H9 (cell line): ENCODE measurements at regions not wholly inside any gene's neighbourhood (a gene's known extent, or its start where the extent isn't known, plus 50 kb on each side); places are given as distances from the start of the nearest gene placed in this dataset.

Source experiments
- DNase-seq: peaks from one replicate; pipeline ENCODE4 v3.0.0-alpha.2; 2017
- H2AFZ ChIP-seq: one replicate; pipeline ENCODE4 v1.6.1; 2013; ENCODE audit warnings: mild to moderate bottlenecking, low read length, control low read depth, moderate library complexity
- H2AK5ac ChIP-seq: 2 replicates; pipeline ENCODE4 v1.6.1; 2013; ENCODE audit warnings: low read length, control low read depth, mixed read lengths; ENCODE audit not compliant: insufficient read length
- H2BK120ac ChIP-seq: one replicate; pipeline ENCODE4 v1.6.1; 2013; ENCODE audit warnings: low read depth, mild to moderate bottlenecking, low read length, control low read depth, inconsistent platforms; ENCODE audit not compliant: poor library complexity, severe bottlenecking
- H2BK12ac ChIP-seq: 2 replicates; pipeline ENCODE4 v1.6.1; 2013; ENCODE audit warnings: low read length, control low read depth, mixed read lengths, low read depth; ENCODE audit not compliant: insufficient read length
- H2BK15ac ChIP-seq: 2 replicates; pipeline ENCODE4 v1.6.1; 2013; ENCODE audit warnings: low read depth, low read length, control low read depth
- H2BK20ac ChIP-seq: one replicate; pipeline ENCODE4 v1.6.1; 2013; ENCODE audit warnings: low read depth, mild to moderate bottlenecking, low read length, control low read depth, inconsistent platforms; ENCODE audit not compliant: poor library complexity, severe bottlenecking
- H2BK5ac ChIP-seq: 2 replicates; pipeline ENCODE4 v1.6.1; 2013; ENCODE audit warnings: low read length, control low read depth, mixed read lengths; ENCODE audit not compliant: insufficient read length
- H3K14ac ChIP-seq: 2 replicates; pipeline ENCODE4 v1.6.1; 2013; ENCODE audit warnings: low read length, control low read depth; ENCODE audit not compliant: insufficient read depth
- H3K18ac ChIP-seq: 2 replicates; pipeline ENCODE4 v1.6.1; 2013; ENCODE audit warnings: low read depth, mild to moderate bottlenecking, mixed read lengths, low read length, control low read depth; ENCODE audit not compliant: insufficient read length
- H3K23ac ChIP-seq: 2 replicates; pipeline ENCODE4 v1.6.1; 2013; ENCODE audit warnings: low read length, control low read depth, mixed read lengths, low read depth; ENCODE audit not compliant: insufficient read length
- H3K23me2 ChIP-seq: 2 replicates; pipeline ENCODE4 v1.6.1; 2013; ENCODE audit warnings: low read depth, mild to moderate bottlenecking, mixed read lengths, low read length, control low read depth; ENCODE audit not compliant: insufficient read length, poor library complexity, severe bottlenecking
- H3K27ac ChIP-seq: 2 replicates; pipeline ENCODE4 v1.5.1; 2013; ENCODE audit warnings: low read length, control low read depth, mixed read lengths, low read depth; ENCODE audit not compliant: insufficient read length
- H3K27me3 ChIP-seq: 2 replicates; pipeline ENCODE4 v1.6.1; 2013; ENCODE audit warnings: low read length, control low read depth, inconsistent platforms; ENCODE audit not compliant: insufficient read depth
- H3K4ac ChIP-seq: 2 replicates; pipeline ENCODE4 v1.6.1; 2013; ENCODE audit warnings: low read depth, mild to moderate bottlenecking, control low read depth, inconsistent platforms, low read length, moderate library complexity
- H3K4me1 ChIP-seq: 2 replicates; pipeline ENCODE4 v1.6.1; 2013; ENCODE audit warnings: low read length, control low read depth, inconsistent platforms; ENCODE audit not compliant: insufficient read depth
- H3K4me2 ChIP-seq: 2 replicates; pipeline ENCODE4 v1.6.1; 2013; ENCODE audit warnings: low read length, control low read depth, mixed read lengths; ENCODE audit not compliant: insufficient read length, insufficient read depth
- H3K56ac ChIP-seq: 2 replicates; pipeline ENCODE4 v1.6.1; 2013; ENCODE audit warnings: low read depth, mild to moderate bottlenecking, mixed read lengths, low read length, control low read depth; ENCODE audit not compliant: insufficient read length
- H3K79me1 ChIP-seq: 2 replicates; pipeline ENCODE4 v1.6.1; 2013; ENCODE audit warnings: low read depth, mild to moderate bottlenecking, moderate library complexity, low read length, control low read depth, inconsistent platforms; ENCODE audit not compliant: insufficient read depth, poor library complexity, severe bottlenecking
- H3K79me2 ChIP-seq: 2 replicates; pipeline ENCODE4 v1.6.1; 2013; ENCODE audit warnings: low read length, control low read depth, inconsistent platforms; ENCODE audit not compliant: insufficient read depth
- H3K9ac ChIP-seq: 2 replicates; pipeline ENCODE4 v1.6.1; 2013; ENCODE audit warnings: low read length, control low read depth, mixed read lengths; ENCODE audit not compliant: insufficient read length; ENCODE audit errors: extremely low read depth
- H3K9me3 ChIP-seq: one replicate; pipeline ENCODE4 v1.6.1; 2013; ENCODE audit warnings: low read depth, low read length, inconsistent platforms; ENCODE audit not compliant: control insufficient read depth
- H3T11ph ChIP-seq: one replicate; pipeline ENCODE4 v1.6.1; 2013; ENCODE audit warnings: mild to moderate bottlenecking, low read length, control low read depth, inconsistent platforms
- H4K20me1 ChIP-seq: one replicate; pipeline ENCODE4 v1.6.1; 2013; ENCODE audit not compliant: control insufficient read depth, insufficient read length, insufficient read depth
- H4K5ac ChIP-seq: 2 replicates; pipeline ENCODE4 v1.6.1; 2013; ENCODE audit warnings: low read depth, mild to moderate bottlenecking, mixed read lengths, low read length, control low read depth; ENCODE audit not compliant: insufficient read length
- H4K8ac ChIP-seq: replicated peaks from 2 replicates; pipeline ENCODE4 v1.6.1; 2013; ENCODE audit warnings: low read length, control low read depth, mixed read lengths, low read depth; ENCODE audit not compliant: insufficient read length
- H4K91ac ChIP-seq: 2 replicates; pipeline ENCODE4 v1.6.1; 2013; ENCODE audit warnings: low read depth, mild to moderate bottlenecking, moderate library complexity, mixed read lengths, low read length, control low read depth; ENCODE audit not compliant: insufficient read length
- H3K27ac Mint-ChIP-seq, 3 experiments: 2 replicates in 2 of 3; 3 replicates in 1 of 3; pipeline ENCODE4 v1.8.0; 2020 to 2021; ENCODE audit warnings: mixed read lengths in 3 of 3, mild to moderate bottlenecking in 1 of 3, moderate library complexity in 1 of 3
- H3K27me3 Mint-ChIP-seq: 2 replicates; pipeline ENCODE4 v1.8.0; 2021; ENCODE audit warnings: low read depth, mild to moderate bottlenecking, moderate library complexity, mixed read lengths
- H3K36me3 Mint-ChIP-seq, 3 experiments: 2 replicates in 2 of 3; 3 replicates in 1 of 3; pipeline ENCODE4 v1.8.0; 2020 to 2021; ENCODE audit warnings: low read depth in 3 of 3, mixed read lengths in 3 of 3; ENCODE audit not compliant: insufficient read depth in 1 of 3
- H3K4me1 Mint-ChIP-seq, 2 experiments: 2 replicates each; pipeline ENCODE4 v1.8.0; 2020; ENCODE audit warnings: mixed read lengths in 2 of 2
- H3K4me3 Mint-ChIP-seq, 2 experiments: 2 replicates in 1 of 2; 3 replicates in 1 of 2; pipeline ENCODE4 v1.8.0; 2020 to 2021; ENCODE audit warnings: mild to moderate bottlenecking in 2 of 2, mixed read lengths in 2 of 2, moderate library complexity in 1 of 2
- H3K9me3 Mint-ChIP-seq, 2 experiments: 2 replicates in 1 of 2; 3 replicates in 1 of 2; pipeline ENCODE4 v1.8.0; 2020; ENCODE audit warnings: mild to moderate bottlenecking in 2 of 2, mixed read lengths in 2 of 2, moderate library complexity in 1 of 2
- CTCF ChIP-seq: fragments of 200-600 bp; sonication (generic); conservative IDR thresholded peaks from 3 replicates; pipeline ENCODE4 v1.8.0; 2021; ENCODE audit warnings: antibody characterized with exemption, mild to moderate bottlenecking
- WGBS: extraction: QIAGEN DNeasy Blood & Tissue Kit; methylation state at CpG from one replicate; pipeline ENCODE4 v1.1.7; 2013; ENCODE audit warnings: missing lambda C conversion rate, low lambda C conversion rate, mixed read lengths; ENCODE audit not compliant: insufficient read length; ENCODE audit errors: extremely low coverage; 5-methylcytosine and 5-hydroxymethylcytosine counted together

GRCh38 chrX:1134976-1135375, 77.5 kb downstream of the CRLF2 start:
- Histone ChIP-seq H2BK15ac (no peak overlapping the region), H2BK5ac (no peak overlapping the region), H4K20me1 (no peaks in the 10 kb centered on the region), H3K9ac (no peak overlapping the region), H3K23ac (no peak overlapping the region), H4K5ac (no peak overlapping the region), H3K23me2 (no peaks in the 10 kb centered on the region), H3T11ph (no peak overlapping the region), H3K56ac (no peak overlapping the region), H4K91ac (no peak overlapping the region), H3K4me1 (no peaks in the 10 kb centered on the region), H3K4me2 (no peak overlapping the region), H2BK20ac (no peak overlapping the region), H3K27me3 (no peaks in the 10 kb centered on the region), H2BK12ac (no peak overlapping the region), H3K4ac (no peak overlapping the region), H2BK120ac (no peak overlapping the region), H3K9me3 (no peaks in the 10 kb centered on the region), H3K14ac (no peak overlapping the region), H2AK5ac (no peak overlapping the region), H3K18ac (no peak overlapping the region), H4K8ac (no peak overlapping the region), H2AFZ (no peak overlapping the region), H3K79me2 (no peaks in the 10 kb centered on the region), H3K27ac (no peak overlapping the region), H3K79me1 (no peaks in the 10 kb centered on the region)
- Mint-ChIP-seq H3K4me3 (no peak overlapping the region), H3K4me1 (peaks cover under 1% of the 10 kb centered on the region in 2 experiments; a peak in 2 of 4 replicates), H3K27ac (no peak overlapping the region), H3K9me3 (peaks cover 4 to 6% of the 10 kb centered on the region in 2 experiments; a peak in 2 of 5 replicates), H3K36me3 (peaks cover 0 to 7% (median 0%) of the 10 kb centered on the region in 3 experiments; a peak in 2 of 7 replicates), H3K27me3 (peaks cover 4% of the 10 kb centered on the region; the same call in 1 of the 2 replicates)
- no CpG with 5 or more reads among the region's 13 CpGs for WGBS
- peak; percentile 4 for DNase-seq
- no peak for TF ChIP-seq CTCF
